ENCODE measurements at regions not wholly inside any gene's neighbourhood (a gene's known extent, or its start where the extent isn't known, plus 50 kb on each side); places are given as distances from the start of the nearest gene placed in this dataset.

GRCh38 chr4:17038510-17039176 is 140.2 kb upstream of the LDB2 start:
- DNase-seq: no peak

DNA sequence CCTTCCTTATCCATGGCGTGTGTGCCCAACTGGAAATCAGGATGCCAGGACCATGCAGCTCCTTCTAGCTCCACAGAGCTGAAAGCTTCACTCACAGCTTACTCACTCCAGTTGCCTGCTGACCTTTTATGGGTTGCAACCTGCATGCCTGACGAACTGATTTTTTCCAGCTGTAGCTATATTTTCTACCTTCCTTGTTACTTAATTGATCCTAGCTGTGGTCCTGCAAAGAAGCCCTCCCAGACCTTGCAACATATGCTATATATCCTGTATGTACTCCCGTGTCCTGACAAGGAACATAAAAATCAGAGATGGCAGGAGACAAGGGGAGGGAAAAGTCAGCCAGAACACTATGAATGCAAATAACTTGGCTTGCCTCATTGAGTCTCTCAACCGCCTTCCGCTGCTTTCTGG is 135.3 kb upstream of the LDB2 start:
- Histone ChIP-seq H3K27ac (no peak overlapping the region), H3K9me3 (no peaks in the 10 kb centered on the region), H3K4me1 (no peaks in the 10 kb centered on the region), H3K4me3 (no peak overlapping the region), H3K36me3 (replicated peaks in 1 of 2; ENCODE audit: insufficient read depth in 1 of 2, low read depth in 2 of 2) (no peaks in the 10 kb centered on the region), H3K27me3 (no peaks in the 10 kb centered on the region)
- no peak for DNase-seq
- 51 to 55% methylated on average over 5 of the region's 5 CpGs for WGBS, 2 donors
- ATAC-seq: no peak
- intact Hi-C loops (cut with DNase I): no loop called here
- TF ChIP-seq, protein P1, sequence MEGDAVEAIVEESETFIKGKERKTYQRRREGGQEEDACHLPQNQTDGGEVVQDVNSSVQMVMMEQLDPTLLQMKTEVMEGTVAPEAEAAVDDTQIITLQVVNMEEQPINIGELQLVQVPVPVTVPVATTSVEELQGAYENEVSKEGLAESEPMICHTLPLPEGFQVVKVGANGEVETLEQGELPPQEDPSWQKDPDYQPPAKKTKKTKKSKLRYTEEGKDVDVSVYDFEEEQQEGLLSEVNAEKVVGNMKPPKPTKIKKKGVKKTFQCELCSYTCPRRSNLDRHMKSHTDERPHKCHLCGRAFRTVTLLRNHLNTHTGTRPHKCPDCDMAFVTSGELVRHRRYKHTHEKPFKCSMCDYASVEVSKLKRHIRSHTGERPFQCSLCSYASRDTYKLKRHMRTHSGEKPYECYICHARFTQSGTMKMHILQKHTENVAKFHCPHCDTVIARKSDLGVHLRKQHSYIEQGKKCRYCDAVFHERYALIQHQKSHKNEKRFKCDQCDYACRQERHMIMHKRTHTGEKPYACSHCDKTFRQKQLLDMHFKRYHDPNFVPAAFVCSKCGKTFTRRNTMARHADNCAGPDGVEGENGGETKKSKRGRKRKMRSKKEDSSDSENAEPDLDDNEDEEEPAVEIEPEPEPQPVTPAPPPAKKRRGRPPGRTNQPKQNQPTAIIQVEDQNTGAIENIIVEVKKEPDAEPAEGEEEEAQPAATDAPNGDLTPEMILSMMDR (IDR thresholded peaks at IDR 0.05): no peak
- TF ChIP-seq POLR2A (IDR thresholded peaks at IDR 0.05): no peak

More at GRCh38 chr4:17038510-17039176, 140.2 kb upstream of the LDB2 start:
- no peaks in the 10 kb centered on the region for H3K27me3 ChIP-seq
- intact Hi-C loops (cut with DNase I): no loop called here
- H3K4me3 ChIP-seq: no peak overlapping the region
- no peaks in the 10 kb centered on the region for H3K36me3 ChIP-seq (replicated peaks in 1 of 2; ENCODE audit: insufficient read depth in 1 of 2, low read depth in 2 of 2)
- no peak overlapping the region for H3K27ac ChIP-seq
- ATAC-seq: no peak
- TF ChIP-seq, protein P1 (IDR thresholded peaks at IDR 0.05): no peak
- TF ChIP-seq POLR2A (IDR thresholded peaks at IDR 0.05): no peak
- no peaks in the 10 kb centered on the region for H3K9me3 ChIP-seq
- no peaks in the 10 kb centered on the region for H3K4me1 ChIP-seq
- 49 to 62% methylated on average over 7 of the region's 7 CpGs for WGBS, 2 donors

- DNase-seq (no peak), ATAC-seq (no peak)
- H3K27ac ChIP-seq: no peak overlapping the region
- no peaks in the 10 kb centered on the region for H3K27me3 ChIP-seq
- H3K4me1 ChIP-seq: no peaks in the 10 kb centered on the region
- no peak for TF ChIP-seq POLR2A (IDR thresholded peaks at IDR 0.05)
- TF ChIP-seq, protein P1 (IDR thresholded peaks at IDR 0.05): no peak
- no peaks in the 10 kb centered on the region for H3K9me3 ChIP-seq
- no peaks in the 10 kb centered on the region for H3K36me3 ChIP-seq (replicated peaks in 1 of 2; ENCODE audit: insufficient read depth in 1 of 2, low read depth in 2 of 2)
- no peak overlapping the region for H3K4me3 ChIP-seq
- intact Hi-C loops (cut with DNase I): no loop called here
- 55 to 62% methylated on average over 3 of the region's 3 CpGs for WGBS, 2 donors
Observed at GRCh38 chr4:17033025-17033767, 134.8 kb upstream of the LDB2 start.

- Histone ChIP-seq H3K4me1 (no peaks in the 10 kb centered on the region), H3K36me3 (replicated peaks in 1 of 2; ENCODE audit: insufficient read depth in 1 of 2, low read depth in 2 of 2) (no peaks in the 10 kb centered on the region), H3K27ac (no peak overlapping the region), H3K9me3 (no peaks in the 10 kb centered on the region), H3K27me3 (no peaks in the 10 kb centered on the region), H3K4me3 (no peak overlapping the region)
- 73 to 87% methylated on average over 1 of the region's 1 CpG for WGBS, 2 donors
- intact Hi-C loops (cut with DNase I): no loop called here
- TF ChIP-seq, protein P1 (IDR thresholded peaks at IDR 0.05): no peak
- TF ChIP-seq POLR2A (IDR thresholded peaks at IDR 0.05): no peak
- ATAC-seq (no peak), DNase-seq (no peak)
Observed at GRCh38 chr4:17030543-17030942, 132.1 kb upstream of the LDB2 start.

Measured in body of pancreas (tissue), 4 donors.